ENCODE measurements at regions not wholly inside any gene's neighbourhood (a gene's known extent, or its start where the extent isn't known, plus 50 kb on each side); places are given as distances from the start of the nearest gene placed in this dataset.

GRCh38 chr10:44776181-44776580, 135.0 kb upstream of the TMEM72 start:
- Histone ChIP-seq H3K27ac (no peak overlapping the region), H3K36me3 (replicated peaks) (no peaks in the 10 kb centered on the region), H3K4me3 (ENCODE audit: low read depth, low read length) (no peak overlapping the region), H3K27me3 (replicated peaks) (no peaks in the 10 kb centered on the region)
- in situ Hi-C loops (cut with HindIII; ENCODE audit: low pct_ligation_motif_present, low sequenced_read_pairs), result no loop called here
- TF ChIP-seq CTCF (IDR thresholded peaks at IDR 0.05; ENCODE audit: low read depth, low read length, missing control alignments), result no peak
- no peak for DNase-seq

DNA sequence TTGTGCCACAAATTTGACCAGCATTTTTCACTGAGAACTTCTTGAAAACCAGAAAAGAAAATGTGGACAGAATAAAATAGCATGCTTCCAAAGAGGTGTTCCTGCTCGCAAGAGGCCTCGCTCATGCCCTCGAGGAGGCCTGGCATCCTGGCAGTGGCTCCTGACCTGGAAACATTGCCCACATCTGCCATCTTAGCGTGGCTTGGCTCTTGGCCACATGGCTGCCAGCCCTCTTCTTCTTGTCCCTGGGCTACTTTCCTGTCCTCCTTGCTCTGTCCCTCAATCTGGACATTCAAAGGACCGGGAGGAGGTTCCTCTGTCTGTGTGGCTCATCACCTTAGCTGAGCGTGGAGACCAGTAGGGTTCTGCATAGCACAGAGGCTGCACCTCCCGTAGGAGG, 131.6 kb upstream of the TMEM72 start:
- in situ Hi-C loops (cut with HindIII; ENCODE audit: low pct_ligation_motif_present, low sequenced_read_pairs), result no loop called here
- DNase-seq, result no peak
- Histone ChIP-seq H3K27ac (no peak overlapping the region), H3K27me3 (replicated peaks) (no peaks in the 10 kb centered on the region), H3K4me3 (ENCODE audit: low read depth, low read length) (no peak overlapping the region), H3K36me3 (replicated peaks) (no peaks in the 10 kb centered on the region)
- no peak for TF ChIP-seq CTCF (IDR thresholded peaks at IDR 0.05; ENCODE audit: low read depth, low read length, missing control alignments)

GRCh38 chr10:44780426-44780825, 130.7 kb upstream of the TMEM72 start:
- Histone ChIP-seq H3K36me3 (replicated peaks) (no peaks in the 10 kb centered on the region), H3K27me3 (replicated peaks) (no peaks in the 10 kb centered on the region), H3K27ac (no peak overlapping the region), H3K4me3 (ENCODE audit: low read depth, low read length) (no peak overlapping the region)
- no peak for DNase-seq
- no peak for TF ChIP-seq CTCF (IDR thresholded peaks at IDR 0.05; ENCODE audit: low read depth, low read length, missing control alignments)
- in situ Hi-C loops (cut with HindIII; ENCODE audit: low pct_ligation_motif_present, low sequenced_read_pairs), result no loop called here

- Histone ChIP-seq H3K4me3 (ENCODE audit: low read depth, low read length) (no peak overlapping the region), H3K27ac (no peak overlapping the region), H3K36me3 (replicated peaks) (no peaks in the 10 kb centered on the region), H3K27me3 (replicated peaks) (no peaks in the 10 kb centered on the region)
- no peak for TF ChIP-seq CTCF (IDR thresholded peaks at IDR 0.05; ENCODE audit: low read depth, low read length, missing control alignments)
- in situ Hi-C loops (cut with HindIII; ENCODE audit: low pct_ligation_motif_present, low sequenced_read_pairs), result no loop called here
- no peak for DNase-seq
These were observed 130.0 kb upstream of the TMEM72 start for GRCh38 chr10:44781131-44781530.

DNA sequence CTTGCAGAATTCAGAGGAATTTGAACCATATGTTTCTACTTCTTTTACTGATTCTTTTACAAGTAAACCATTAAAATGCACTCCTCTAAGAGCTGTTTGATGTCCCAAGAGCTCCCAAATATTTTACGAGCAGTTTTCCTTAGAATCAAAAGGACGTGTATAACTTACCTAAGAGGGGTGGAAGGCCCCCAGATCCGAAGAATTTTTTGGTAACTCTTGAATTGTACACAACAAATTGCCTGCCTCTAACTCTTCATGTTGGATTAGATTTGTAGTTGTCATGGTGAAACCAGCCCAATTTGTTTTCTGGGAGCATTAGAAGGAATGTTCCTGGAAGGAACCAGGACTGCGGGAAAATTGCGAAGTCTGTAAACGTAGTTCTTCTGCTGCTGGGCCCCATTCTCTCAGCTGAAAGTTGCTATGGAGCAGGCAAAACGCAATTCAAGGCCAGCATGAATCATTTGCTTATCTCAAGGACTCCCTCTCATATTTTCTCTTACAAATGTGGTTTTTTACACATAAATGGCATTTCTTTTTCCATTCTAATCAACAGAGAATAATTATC, 124.8 kb upstream of the TMEM72 start:
- Histone ChIP-seq H3K4me3 (ENCODE audit: low read depth, low read length) (no peak overlapping the region), H3K27ac (peak overlapping the region; percentile 1), H3K27me3 (replicated peaks) (no peaks in the 10 kb centered on the region), H3K36me3 (replicated peaks) (no peaks in the 10 kb centered on the region)
- in situ Hi-C loops (cut with HindIII; ENCODE audit: low pct_ligation_motif_present, low sequenced_read_pairs), result no loop called here
- no peak for TF ChIP-seq CTCF (IDR thresholded peaks at IDR 0.05; ENCODE audit: low read depth, low read length, missing control alignments)
- peak; percentile 91 for DNase-seq

GRCh38 chr10:44787480-44788075, 123.6 kb upstream of the TMEM72 start:
- H3K4me3 ChIP-seq (ENCODE audit: low read depth, low read length), result no peak overlapping the region
- DNase-seq, result no peak
- in situ Hi-C loops (cut with HindIII; ENCODE audit: low pct_ligation_motif_present, low sequenced_read_pairs), result no loop called here
- H3K36me3 ChIP-seq (replicated peaks), result no peaks in the 10 kb centered on the region
- TF ChIP-seq CTCF (IDR thresholded peaks at IDR 0.05; ENCODE audit: low read depth, low read length, missing control alignments), result no peak
- no peaks in the 10 kb centered on the region for H3K27me3 ChIP-seq (replicated peaks)
- H3K27ac ChIP-seq, result no peak overlapping the region
